GM19023 (cell line): ENCODE measurements at regions not wholly inside any gene's neighbourhood (a gene's known extent, or its start where the extent isn't known, plus 50 kb on each side); places are given as distances from the start of the nearest gene placed in this dataset.
"Not testable (repeated sequence)": the region's sequence is repeated elsewhere in the genome, so short reads cannot be mapped to it uniquely, and the experiment has no call there.

Source experiments
- ATAC-seq: cut with Tn5 transposase; IDR thresholded peaks from one replicate; pipeline ENCODE4 v1.9.1; 2021; ENCODE audit warnings: mild to moderate bottlenecking, moderate library complexity; ENCODE audit not compliant: unreplicated experiment

DNA sequence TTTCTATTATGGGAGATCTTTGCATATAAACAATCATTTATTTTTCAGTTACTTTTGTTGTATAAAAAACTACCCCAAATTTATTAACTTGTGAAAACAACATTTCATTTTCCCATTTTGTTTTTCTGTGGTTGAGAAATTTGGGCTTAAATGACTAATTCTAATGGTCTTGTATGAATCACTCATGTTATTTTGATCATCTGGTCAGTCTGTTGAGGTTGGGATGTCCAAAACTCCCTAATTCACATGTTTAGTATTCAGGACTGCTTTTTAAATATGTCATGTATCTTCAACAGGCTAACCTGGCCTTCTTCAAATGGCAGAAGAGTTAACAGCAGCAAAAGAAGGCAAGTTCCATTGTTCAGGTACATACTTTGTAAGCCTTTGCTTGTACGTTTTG, 788.1 kb downstream of the TRIB2 start:
- ATAC-seq = peak; percentile 85

DNA sequence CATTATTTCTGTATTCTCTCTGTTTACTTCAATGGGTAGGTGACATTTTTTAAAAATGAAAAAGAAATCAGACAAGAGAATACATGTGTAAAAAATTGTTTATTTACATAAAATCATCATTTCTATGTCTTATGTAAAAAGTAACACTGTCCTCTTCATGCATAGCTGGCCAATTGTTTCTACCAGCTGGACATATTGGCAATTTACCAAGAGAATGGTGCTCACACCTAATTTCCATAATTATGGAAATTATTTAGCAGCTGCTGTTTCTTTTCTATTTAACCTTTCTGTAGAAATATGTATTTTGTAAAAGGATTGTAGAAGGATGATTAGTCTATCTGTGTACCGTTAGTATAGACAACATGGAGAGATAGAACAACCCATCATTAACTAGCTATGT, 791.9 kb downstream of the TRIB2 start:
- no peak for ATAC-seq

GRCh38 chr2:13515254-13515653, 798.5 kb downstream of the TRIB2 start:
- ATAC-seq = no peak

DNA sequence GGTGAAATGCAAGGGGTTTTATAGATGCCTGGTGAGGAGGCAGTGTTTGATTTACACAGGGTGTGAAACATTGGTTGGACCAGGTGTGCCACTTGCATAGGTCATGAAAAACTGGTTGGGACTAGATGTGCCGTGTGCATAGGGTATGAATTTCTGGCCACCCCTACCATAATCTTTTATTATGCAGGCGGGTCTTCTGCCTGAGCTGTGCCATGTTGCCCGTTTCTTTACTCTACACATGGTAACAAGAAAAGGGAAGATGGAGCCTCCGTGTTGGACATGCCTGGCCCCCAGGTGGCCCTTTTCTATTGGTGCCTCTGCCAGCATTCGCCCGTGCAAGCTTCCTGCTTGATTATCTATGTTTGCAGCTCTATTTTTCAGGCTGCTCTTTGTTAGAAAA, 805.4 kb downstream of the TRIB2 start:
- no peak for ATAC-seq

GRCh38 chr2:13522917-13523821, 806.4 kb downstream of the TRIB2 start:
- ATAC-seq = peak; percentile 94

DNA sequence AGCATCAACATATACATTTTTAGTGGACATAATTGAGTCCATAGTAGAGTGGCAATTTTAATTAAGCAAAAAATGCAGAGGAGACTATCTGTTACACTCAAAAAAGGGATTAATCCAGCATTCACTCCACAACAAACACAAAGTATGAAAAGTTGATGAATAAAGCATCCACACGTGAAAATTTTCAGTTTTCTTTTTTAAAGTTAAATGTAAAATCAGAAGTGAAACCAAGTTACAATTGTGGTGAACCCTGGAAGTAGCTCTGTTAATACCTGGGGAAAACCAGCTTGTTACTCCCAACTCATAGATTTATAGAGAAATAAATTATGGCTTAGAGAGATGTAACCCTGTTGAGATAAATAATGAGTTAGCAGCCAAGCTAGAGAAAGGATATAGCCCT, 807.8 kb downstream of the TRIB2 start:
- ATAC-seq = no peak

GRCh38 chr2:13531735-13532410, 815.1 kb downstream of the TRIB2 start:
- not testable (repeated sequence) for ATAC-seq

- ATAC-seq = not testable (repeated sequence)
Observed at GRCh38 chr2:13532781-13533523, 816.2 kb downstream of the TRIB2 start.

DNA sequence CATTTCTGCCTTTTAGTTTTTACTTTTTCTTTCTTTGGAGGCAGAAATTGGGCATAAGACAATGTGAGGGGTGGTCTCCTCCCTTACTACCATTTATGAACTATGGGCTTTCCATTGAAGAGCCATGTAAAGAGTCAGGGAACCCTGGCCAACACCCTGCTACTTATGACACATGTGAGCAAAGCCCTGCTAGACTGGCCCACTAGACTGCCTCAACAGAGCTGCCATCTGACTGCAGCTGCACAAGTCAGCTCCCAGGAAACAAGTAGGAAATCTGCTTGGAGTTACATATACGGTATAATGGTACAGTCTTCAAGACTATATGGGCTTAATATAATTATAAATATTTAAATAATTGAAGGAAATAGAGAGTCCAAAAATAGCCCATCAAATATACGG, 816.8 kb downstream of the TRIB2 start:
- ATAC-seq = no peak

GRCh38 chr2:13536941-13537340, 820.2 kb downstream of the TRIB2 start:
- no peak for ATAC-seq

DNA sequence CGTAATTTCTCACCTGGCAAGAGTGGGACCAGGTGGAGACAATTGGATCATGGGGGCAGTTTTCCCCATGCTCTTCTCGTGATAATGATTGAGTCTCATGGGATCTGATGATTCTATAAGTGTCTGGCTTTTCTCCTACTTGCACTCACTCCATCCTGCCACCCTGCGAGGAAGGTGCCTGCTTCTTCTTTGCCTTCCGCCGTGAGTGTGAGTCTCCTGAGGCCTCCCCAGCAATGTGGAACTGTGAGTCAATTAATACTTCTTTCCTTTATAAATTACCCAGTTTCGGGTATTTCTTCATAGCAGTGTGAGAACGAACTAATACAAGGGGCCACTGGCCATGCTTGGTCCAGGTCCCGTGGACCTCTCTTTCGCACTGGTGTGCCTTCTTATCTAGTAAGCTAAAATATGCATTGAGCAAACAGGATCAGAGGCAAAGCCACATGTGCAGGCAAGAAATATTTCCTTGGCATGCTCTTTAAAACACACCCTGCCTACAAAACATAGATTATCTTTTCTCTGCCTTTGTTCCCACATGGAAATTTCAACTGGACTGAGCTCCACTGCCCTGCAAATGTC, 821.1 kb downstream of the TRIB2 start:
- ATAC-seq = no peak

GRCh38 chr2:13539296-13539695, 822.6 kb downstream of the TRIB2 start:
- ATAC-seq = no peak

GRCh38 chr2:13542061-13542460, 825.3 kb downstream of the TRIB2 start:
- no peak for ATAC-seq

GRCh38 chr2:13542642-13543041, 825.9 kb downstream of the TRIB2 start:
- ATAC-seq = no peak

DNA sequence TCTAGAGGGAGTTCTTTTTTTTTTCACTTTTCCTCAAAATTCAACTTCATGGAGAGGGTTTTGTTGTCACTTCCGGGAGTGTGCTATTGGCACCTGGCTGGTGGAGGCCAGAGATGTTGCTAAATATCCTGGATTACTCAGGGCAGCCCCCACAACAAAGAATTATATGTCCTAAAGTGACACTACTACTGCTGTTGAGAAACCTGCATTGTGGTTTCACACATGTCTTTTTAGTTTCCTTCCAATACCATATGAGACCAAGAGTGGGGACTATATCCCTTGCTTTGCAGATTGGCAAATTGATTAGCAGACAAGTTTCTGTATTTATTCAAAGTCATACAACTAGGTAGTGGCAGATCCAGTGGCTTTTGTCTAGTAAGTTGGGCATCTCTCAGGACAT, 826.8 kb downstream of the TRIB2 start:
- no peak for ATAC-seq

- ATAC-seq = no peak
Observed at GRCh38 chr2:13545320-13545719, 828.6 kb downstream of the TRIB2 start.

GRCh38 chr2:13546131-13546530, 829.4 kb downstream of the TRIB2 start:
- no peak for ATAC-seq

DNA sequence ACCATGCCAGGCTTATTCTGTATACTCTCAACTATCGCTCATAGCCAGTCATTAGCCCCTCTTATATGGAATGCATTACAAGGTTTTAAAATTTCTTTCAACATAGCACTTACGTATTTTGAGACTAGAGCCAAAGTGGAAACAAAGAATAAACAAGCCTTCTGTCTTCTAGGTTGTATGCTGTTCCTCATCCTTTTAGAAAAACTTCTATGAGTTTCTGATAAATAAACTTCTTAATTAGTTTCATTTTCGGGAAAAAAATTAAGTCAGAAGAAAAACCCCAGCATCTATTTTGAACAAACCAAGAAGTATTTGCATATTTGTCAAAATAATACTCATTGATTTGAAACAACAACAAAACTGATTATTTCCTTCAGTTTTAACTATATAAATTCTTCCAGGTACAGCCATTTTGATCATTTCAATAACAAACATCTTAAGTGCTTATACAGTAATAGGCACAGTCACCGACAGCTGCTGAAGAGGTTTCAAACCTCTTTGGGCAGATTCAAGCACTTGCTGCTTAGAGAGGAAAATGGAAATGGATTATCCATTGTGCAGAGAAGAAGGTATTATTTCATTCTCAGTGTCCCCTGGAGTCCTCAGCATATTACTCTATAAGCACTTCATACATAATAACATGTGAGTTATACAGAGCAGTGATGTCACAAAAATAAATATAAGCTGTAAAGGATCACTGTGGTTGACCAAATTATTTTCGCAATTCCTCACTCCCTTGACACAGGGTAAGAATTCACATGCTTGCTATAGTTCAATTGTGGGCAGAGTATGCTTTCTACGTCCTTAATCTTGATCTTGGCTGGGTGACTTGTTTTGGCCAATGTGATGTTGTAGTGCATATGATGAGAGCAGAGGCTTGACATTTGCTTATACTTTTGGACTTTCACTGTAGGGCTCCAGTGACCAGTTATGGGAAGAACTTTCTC, 833.8 kb downstream of the TRIB2 start:
- no peak for ATAC-seq

GRCh38 chr2:13558368-13558767, 841.6 kb downstream of the TRIB2 start:
- ATAC-seq = peak; percentile 78

GRCh38 chr2:13560322-13560721, 843.6 kb downstream of the TRIB2 start:
- ATAC-seq = peak; percentile 64
